Fibroblast of lung (primary cell): ENCODE measurements at regions not wholly inside any gene's neighbourhood (a gene's known extent, or its start where the extent isn't known, plus 50 kb on each side); places are given as distances from the start of the nearest gene placed in this dataset.
A peak's percentile ranks its signal among the peaks of the same experiment; 100 is the strongest.

Experiments used
- DNase-seq, 2 donors: peaks; one replicate each; pipeline versions ENCODE4 v3.0.0 to v3.0.0-alpha.2; 2010; ENCODE audit warnings: low read depth in 2 of 2
- H2AFZ ChIP-seq: 2 replicates; pipeline ENCODE4 v1.5.1; 2012; ENCODE audit warnings: low read length, control low read depth, inconsistent platforms
- H3K27ac ChIP-seq: 2 replicates; pipeline ENCODE4 v1.5.1; 2011; ENCODE audit warnings: low read length, control low read depth; ENCODE audit not compliant: insufficient read depth
- H3K27me3 ChIP-seq: 2 replicates; pipeline ENCODE4 v1.5.1; 2011; ENCODE audit warnings: mild to moderate bottlenecking, low read length; ENCODE audit not compliant: control insufficient read depth, insufficient read depth
- H3K36me3 ChIP-seq: 2 replicates; pipeline ENCODE4 v1.5.1; 2011; ENCODE audit warnings: low read length; ENCODE audit not compliant: control insufficient read depth, insufficient read depth
- H3K4me1 ChIP-seq: 2 replicates; pipeline ENCODE4 v1.5.1; 2011; ENCODE audit warnings: low read length; ENCODE audit not compliant: control insufficient read depth, insufficient read depth; ENCODE audit errors: extremely low read depth
- H3K4me2 ChIP-seq: 2 replicates; pipeline ENCODE4 v1.5.1; 2011; ENCODE audit warnings: low read length, control low read depth; ENCODE audit not compliant: insufficient read depth; ENCODE audit errors: extremely low read depth
- H3K4me3 ChIP-seq, 4 experiments: fragments of 200-600 bp in 1 of 4; sonication (generic) in 1 of 4; replicated peaks in 1 of 4; 2 replicates each; pipeline ENCODE4 v1.5.1; 2011 to 2016; ENCODE audit warnings: low read length in 4 of 4, low read depth in 3 of 4, mild to moderate bottlenecking in 3 of 4, control low read depth in 2 of 4, inconsistent platforms in 1 of 4, mixed read lengths in 1 of 4; ENCODE audit not compliant: insufficient read depth in 1 of 4; ENCODE audit errors: control extremely low read depth in 1 of 4
- H3K79me2 ChIP-seq: 2 replicates; pipeline ENCODE4 v1.5.1; 2012; ENCODE audit warnings: mild to moderate bottlenecking, low read length, inconsistent platforms; ENCODE audit not compliant: control insufficient read depth, insufficient read depth
- H3K9ac ChIP-seq: 2 replicates; pipeline ENCODE4 v1.5.1; 2011; ENCODE audit warnings: mild to moderate bottlenecking, low read length, control low read depth; ENCODE audit not compliant: insufficient read depth
- H3K9me3 ChIP-seq: 2 replicates; pipeline ENCODE4 v1.5.1; 2012; ENCODE audit warnings: low read depth, low read length; ENCODE audit not compliant: control insufficient read depth, insufficient read depth
- H4K20me1 ChIP-seq: 2 replicates; pipeline ENCODE4 v1.5.1; 2011; ENCODE audit warnings: low read length; ENCODE audit not compliant: control insufficient read depth, insufficient read depth; ENCODE audit errors: extremely low read depth
- CTCF ChIP-seq, 2 donors: IDR thresholded peaks in 1 of 2; conservative IDR thresholded peaks in 1 of 2; 1 replicate in 1 of 2; 2 replicates in 1 of 2; pipeline ENCODE4 v1.5.1; 2011 to 2012; ENCODE audit warnings: low read length in 2 of 2, control low read depth in 1 of 2, inconsistent platforms in 1 of 2, low read depth in 1 of 2, mild to moderate bottlenecking in 1 of 2
- EZH2 ChIP-seq: IDR thresholded peaks from 2 replicates; pipeline ENCODE4 v1.5.1; 2012; ENCODE audit warnings: low read length, control low read depth, mild to moderate bottlenecking; ENCODE audit errors: missing control alignments

- Histone ChIP-seq H3K4me3 (no peak overlapping the region), H3K36me3 (no peaks in the 10 kb centered on the region), H3K4me1 (peaks cover 11% of the 10 kb centered on the region)
Measured at GRCh38 chr2:217664761-217665160, 338.0 kb downstream of the TNS1 start.

GRCh38 chr2:217662984-217663602 lies 339.7 kb downstream of the TNS1 start:
- Histone ChIP-seq H3K4me2 (no peak overlapping the region), H3K36me3 (no peaks in the 10 kb centered on the region), H4K20me1 (no peaks in the 10 kb centered on the region), H3K4me1 (peaks cover 11% of the 10 kb centered on the region), H3K27me3 (peaks cover 3% of the 10 kb centered on the region), H3K79me2 (no peaks in the 10 kb centered on the region), H2AFZ (no peak overlapping the region), H3K4me3 (no peak overlapping the region), H3K27ac (no peak overlapping the region), H3K9me3 (no peaks in the 10 kb centered on the region), H3K9ac (no peak overlapping the region)
- TF ChIP-seq CTCF (conservative IDR thresholded peaks at IDR 0.05 in 1 of 2, IDR thresholded peaks at IDR 0.05 in 1 of 2; ENCODE audit: low read depth in 1 of 2, low read length in 2 of 2) (no peak), EZH2 (no peak)
- DNase-seq = peak in 1 of 2 donors; percentile 59

More at GRCh38 chr2:217664761-217665160, 338.0 kb downstream of the TNS1 start:
- Histone ChIP-seq H3K79me2 (no peaks in the 10 kb centered on the region), H4K20me1 (no peaks in the 10 kb centered on the region), H3K4me2 (no peak overlapping the region), H3K9ac (no peak overlapping the region), H3K27me3 (no peaks in the 10 kb centered on the region), H2AFZ (no peak overlapping the region), H3K9me3 (no peaks in the 10 kb centered on the region), H3K27ac (no peak overlapping the region)
- DNase-seq = no peak
- no peak for TF ChIP-seq CTCF (conservative IDR thresholded peaks at IDR 0.05 in 1 of 2, IDR thresholded peaks at IDR 0.05 in 1 of 2; ENCODE audit: low read depth in 1 of 2, low read length in 2 of 2)
- no peak for TF ChIP-seq EZH2

GRCh38 chr2:217661378-217661777 lies 341.4 kb downstream of the TNS1 start:
- H3K4me2 ChIP-seq = no peak overlapping the region
- H3K27me3 ChIP-seq = peaks cover 8% of the 10 kb centered on the region
- DNase-seq = no peak
- no peaks in the 10 kb centered on the region for H3K36me3 ChIP-seq
- no peaks in the 10 kb centered on the region for H3K9me3 ChIP-seq
- no peak overlapping the region for H3K27ac ChIP-seq
- H3K79me2 ChIP-seq = no peaks in the 10 kb centered on the region
- no peaks in the 10 kb centered on the region for H4K20me1 ChIP-seq
- H3K4me1 ChIP-seq = peaks cover 11% of the 10 kb centered on the region
- no peak overlapping the region for H3K9ac ChIP-seq
- TF ChIP-seq EZH2 (no peak), CTCF (conservative IDR thresholded peaks at IDR 0.05 in 1 of 2, IDR thresholded peaks at IDR 0.05 in 1 of 2; ENCODE audit: low read depth in 1 of 2, low read length in 2 of 2) (no peak)
- H2AFZ ChIP-seq = no peak overlapping the region
- no peak overlapping the region for H3K4me3 ChIP-seq
